Ishikawa (cell line): ENCODE measurements at regions not wholly inside any gene's neighbourhood (a gene's known extent, or its start where the extent isn't known, plus 50 kb on each side); places are given as distances from the start of the nearest gene placed in this dataset.

ENCODE experiments used
- CEBPB ChIP-seq: IDR thresholded peaks from 2 replicates; pipeline ENCODE4 v1.6.1; 2012
- CREB1 ChIP-seq: IDR thresholded peaks from 2 replicates; pipeline ENCODE4 v1.6.1; 2012; ENCODE audit warnings: low read depth
- EGR1 ChIP-seq: IDR thresholded peaks from 2 replicates; pipeline ENCODE4 v1.6.1; 2012
- EP300 ChIP-seq: IDR thresholded peaks from 2 replicates; pipeline ENCODE4 v1.6.1; 2012; ENCODE audit warnings: borderline replicate concordance
- FOXM1 ChIP-seq: IDR thresholded peaks from 2 replicates; pipeline ENCODE4 v1.6.1; 2012; ENCODE audit warnings: low read depth, borderline replicate concordance
- MAX ChIP-seq: IDR thresholded peaks from 2 replicates; pipeline ENCODE4 v1.6.1; 2012
- NFIC ChIP-seq: IDR thresholded peaks from 2 replicates; pipeline ENCODE4 v1.6.1; 2012
- RAD21 ChIP-seq: IDR thresholded peaks from 2 replicates; pipeline ENCODE4 v1.6.1; 2012; ENCODE audit warnings: low read depth
- REST ChIP-seq: IDR thresholded peaks from 2 replicates; pipeline ENCODE4 v1.6.1; 2012; ENCODE audit warnings: low read depth, mild to moderate bottlenecking
- TAF1 ChIP-seq: IDR thresholded peaks from 2 replicates; pipeline ENCODE4 v1.6.1; 2012; ENCODE audit warnings: low read depth, mild to moderate bottlenecking
- TCF12 ChIP-seq: IDR thresholded peaks from 2 replicates; pipeline ENCODE4 v1.6.1; 2012; ENCODE audit warnings: low read depth
- TEAD4 ChIP-seq: IDR thresholded peaks from 2 replicates; pipeline ENCODE4 v1.6.1; 2012
- USF1 ChIP-seq: IDR thresholded peaks from 2 replicates; pipeline ENCODE4 v1.6.1; 2012
- YY1 ChIP-seq: IDR thresholded peaks from 2 replicates; pipeline ENCODE4 v1.6.1; 2012; ENCODE audit warnings: low read depth
- ZBTB7A ChIP-seq: IDR thresholded peaks from 2 replicates; pipeline ENCODE4 v1.6.1; 2012; ENCODE audit warnings: low read depth

GRCh38 chr1:172900376-172900997 lies 150.3 kb downstream of the TNFSF18 start:
- TF ChIP-seq YY1 (no peak), ZBTB7A (no peak), USF1 (no peak), TAF1 (no peak), EGR1 (no peak), CEBPB (no peak), TEAD4 (no peak), TCF12 (no peak), REST (no peak), MAX (no peak), RAD21 (no peak), CREB1 (no peak), NFIC (no peak), EP300 (no peak), FOXM1 (no peak)

- TF ChIP-seq MAX (no peak), TAF1 (no peak), CEBPB (no peak), NFIC (no peak), EGR1 (no peak)
Measured at GRCh38 chr1:172902200-172902599, 148.5 kb downstream of the TNFSF18 start.

- TF ChIP-seq CEBPB (no peak), TAF1 (no peak), TCF12 (no peak), USF1 (no peak), FOXM1 (no peak), CREB1 (no peak)
Measured at GRCh38 chr1:172902861-172903381, 147.8 kb downstream of the TNFSF18 start.

- TF ChIP-seq TEAD4 (no peak), FOXM1 (no peak), USF1 (no peak), MAX (no peak), TAF1 (no peak), CREB1 (no peak), YY1 (no peak), EP300 (no peak), REST (no peak)
Measured at GRCh38 chr1:172903581-172904220, 147.0 kb downstream of the TNFSF18 start.

GRCh38 chr1:172905452-172905851 lies 145.3 kb downstream of the TNFSF18 start:
- TF ChIP-seq MAX (no peak), TEAD4 (no peak), REST (no peak), EP300 (no peak), RAD21 (no peak), TAF1 (no peak), ZBTB7A (no peak), FOXM1 (no peak), NFIC (no peak), CREB1 (no peak), YY1 (no peak), TCF12 (no peak), EGR1 (no peak), USF1 (no peak), CEBPB (no peak)
